HG03045 (cell line): ENCODE measurements at regions not wholly inside any gene's neighbourhood (a gene's known extent, or its start where the extent isn't known, plus 50 kb on each side); places are given as distances from the start of the nearest gene placed in this dataset.
"Not testable (repeated sequence)": the region's sequence is repeated elsewhere in the genome, so short reads cannot be mapped to it uniquely, and the experiment has no call there.

ENCODE experiments used
- ATAC-seq: cut with Tn5 transposase; IDR thresholded peaks from one replicate; pipeline ENCODE4 v1.9.1; 2021; ENCODE audit warnings: mild to moderate bottlenecking, moderate library complexity; ENCODE audit not compliant: unreplicated experiment

DNA sequence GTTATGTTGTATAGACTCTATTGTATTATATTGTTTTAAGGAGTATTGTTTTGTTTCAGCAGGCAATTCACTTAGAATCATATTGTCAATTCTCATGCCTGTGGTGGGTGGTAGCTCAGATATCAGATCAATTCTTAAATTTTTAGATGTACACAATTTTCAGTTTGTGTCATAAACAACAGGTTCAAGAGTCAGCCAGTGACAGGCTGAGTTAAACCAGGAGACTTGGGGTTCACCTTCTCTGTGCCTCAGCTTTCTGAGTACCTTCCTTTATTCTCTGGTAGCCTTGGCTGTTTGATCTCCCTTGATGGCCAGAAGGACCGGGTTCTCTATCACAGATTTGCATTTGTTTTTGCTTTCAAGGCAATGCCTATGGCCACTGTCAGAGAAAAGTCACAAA, 199.9 kb upstream of the KCNMB2 start:
- no peak for ATAC-seq

DNA sequence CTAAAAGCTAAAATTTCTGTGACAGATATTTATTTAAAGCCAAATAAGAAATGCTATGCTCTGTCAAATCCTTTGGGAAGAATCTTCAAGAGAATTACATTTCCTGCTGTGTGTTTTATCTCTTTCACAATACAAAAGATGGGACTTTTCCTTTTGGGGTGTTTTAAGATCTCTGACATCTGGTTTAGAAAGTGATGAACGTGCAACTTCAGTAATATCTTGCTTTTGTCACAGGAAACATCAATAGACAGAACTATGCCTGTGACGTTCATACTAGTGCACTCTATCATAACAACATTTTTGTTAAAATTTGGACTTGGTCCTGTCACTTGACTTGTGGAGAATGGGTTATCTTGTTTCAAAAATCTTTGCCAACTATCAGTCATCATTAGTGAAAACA, 195.7 kb upstream of the KCNMB2 start:
- ATAC-seq: no peak

DNA sequence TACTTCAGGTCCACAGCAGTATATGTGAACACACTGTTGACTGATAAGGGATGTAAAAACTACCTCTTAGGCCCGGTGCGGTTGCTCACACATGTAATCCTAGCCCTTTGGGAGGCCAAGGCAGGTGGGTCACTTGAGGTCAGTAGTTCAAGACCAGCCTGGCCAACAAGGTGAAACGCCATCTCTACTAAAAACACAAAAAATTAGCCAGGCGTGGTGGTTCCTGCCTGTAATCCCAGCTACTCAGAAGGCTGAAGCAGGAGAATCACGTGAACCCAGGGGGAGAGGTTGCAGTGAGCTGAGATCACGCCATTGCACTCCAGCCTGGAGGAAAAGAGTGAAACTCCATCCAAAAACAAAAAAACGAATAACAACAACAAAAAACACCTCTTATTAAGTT, 194.6 kb upstream of the KCNMB2 start:
- no peak for ATAC-seq

DNA sequence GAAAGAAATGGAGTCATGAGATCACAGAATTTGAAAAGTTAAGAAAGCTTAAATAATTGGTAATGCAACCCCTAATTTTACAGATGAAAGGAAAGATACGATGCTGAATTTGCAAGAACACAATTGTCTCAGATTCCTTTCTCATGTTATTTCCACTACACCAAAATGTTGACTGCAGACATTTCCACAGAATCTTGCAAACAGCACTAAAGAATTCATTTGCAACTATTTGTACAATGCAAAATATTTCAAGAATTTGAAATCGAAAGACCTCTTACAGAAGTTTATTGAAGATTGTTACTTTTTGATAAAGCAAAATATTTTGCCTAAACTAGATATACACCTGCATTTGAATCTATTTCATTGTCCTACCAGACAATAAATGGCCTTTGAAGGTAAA, 194.1 kb upstream of the KCNMB2 start:
- ATAC-seq: no peak

DNA sequence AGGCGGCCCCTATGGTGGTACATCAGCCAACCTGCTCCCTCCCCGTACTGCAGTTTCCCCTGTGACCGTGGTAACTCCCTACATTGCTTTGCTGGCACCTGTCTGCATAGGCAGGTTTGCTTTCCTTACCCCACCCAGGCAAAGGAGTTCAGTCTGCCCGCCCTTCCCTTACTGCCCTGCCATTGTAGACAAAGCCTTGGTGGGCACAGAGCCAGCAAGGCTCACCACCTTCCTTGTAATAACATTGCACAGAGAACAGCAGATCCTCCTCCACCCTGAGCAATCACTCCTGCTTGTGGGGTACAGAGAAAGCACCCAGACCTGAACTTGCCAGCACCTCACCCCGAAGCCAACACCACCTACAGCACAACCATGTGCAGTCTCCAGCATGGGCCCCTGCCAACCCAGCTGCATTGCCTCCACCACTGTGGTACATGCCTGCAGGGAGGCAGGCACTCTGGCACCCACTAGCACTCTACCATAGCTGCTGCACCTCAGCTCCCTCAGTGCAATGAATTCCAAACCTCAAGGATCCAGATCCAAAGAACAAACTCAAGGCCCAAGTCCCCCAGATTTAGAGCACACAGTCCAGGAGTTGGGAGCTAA, 192.7 kb upstream of the KCNMB2 start:
- no peak for ATAC-seq

DNA sequence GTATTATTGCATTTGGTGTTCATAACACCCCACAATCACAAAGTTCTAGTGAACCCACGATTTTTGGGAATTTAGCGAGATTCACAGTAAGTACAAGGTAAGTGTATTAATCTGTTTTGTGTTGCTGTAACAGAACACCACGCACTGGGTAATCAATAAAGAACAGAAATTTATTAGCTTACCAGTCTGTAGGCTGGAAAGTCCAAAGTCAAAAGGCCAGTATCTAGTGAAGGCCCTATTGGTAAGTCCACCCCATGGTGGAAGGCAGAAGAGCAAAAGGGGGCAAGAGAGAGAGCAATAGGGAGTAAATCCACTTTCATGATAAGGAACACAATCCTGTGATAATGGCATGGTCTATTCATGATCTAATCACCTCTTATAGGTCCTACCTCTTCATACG, 190.3 kb upstream of the KCNMB2 start:
- no peak for ATAC-seq

DNA sequence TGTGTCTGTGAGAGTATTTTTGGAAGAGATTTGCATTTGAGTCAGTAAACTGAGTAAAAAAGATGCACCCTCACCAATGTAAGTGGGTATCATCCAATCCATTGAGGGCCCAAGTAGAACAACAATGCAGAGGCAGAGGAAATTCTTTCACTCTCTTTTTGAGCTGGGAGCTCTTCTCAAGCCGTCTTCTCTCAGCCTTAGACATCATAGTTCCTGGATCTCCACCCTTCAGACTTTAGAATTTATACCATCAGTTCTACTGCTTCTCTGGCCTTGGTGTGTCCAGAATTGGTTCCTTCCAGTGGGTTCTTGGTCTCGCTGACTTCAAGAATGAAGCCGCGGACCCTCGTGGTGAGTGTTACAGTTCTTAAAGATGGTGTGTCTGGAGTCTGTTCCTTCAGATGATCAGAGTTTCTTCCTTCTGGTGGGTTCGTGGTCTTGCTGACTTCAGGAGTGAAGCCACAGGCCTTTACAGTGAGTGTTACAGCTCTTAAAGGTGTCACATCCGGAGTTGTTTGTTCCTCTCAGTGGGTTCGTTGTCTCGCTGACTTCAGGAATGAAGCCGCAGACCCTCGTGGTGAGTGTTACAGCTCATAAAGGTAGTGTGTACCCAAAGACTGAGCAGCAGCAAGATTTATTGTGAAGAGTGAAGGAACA, 187.5 kb upstream of the KCNMB2 start:
- not testable (repeated sequence) for ATAC-seq

DNA sequence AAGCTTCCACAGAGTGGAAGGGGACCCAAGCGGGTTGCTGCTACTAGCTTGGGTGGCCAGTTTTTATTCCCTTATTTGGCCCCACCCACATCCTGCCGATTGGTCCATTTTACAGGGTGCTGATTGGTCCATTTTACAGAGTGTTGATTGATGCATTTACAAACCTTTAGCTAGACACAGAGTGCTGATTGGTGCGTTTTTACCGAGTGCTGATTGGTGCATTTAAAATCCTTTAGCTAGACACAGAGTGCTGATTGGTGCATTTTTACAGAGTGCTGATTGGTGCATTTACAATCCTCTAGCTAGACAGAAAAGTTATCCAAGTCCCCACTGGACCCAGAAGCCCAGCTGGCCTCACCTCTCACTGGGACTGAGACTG, 187.0 kb upstream of the KCNMB2 start:
- ATAC-seq: not testable (repeated sequence)

DNA sequence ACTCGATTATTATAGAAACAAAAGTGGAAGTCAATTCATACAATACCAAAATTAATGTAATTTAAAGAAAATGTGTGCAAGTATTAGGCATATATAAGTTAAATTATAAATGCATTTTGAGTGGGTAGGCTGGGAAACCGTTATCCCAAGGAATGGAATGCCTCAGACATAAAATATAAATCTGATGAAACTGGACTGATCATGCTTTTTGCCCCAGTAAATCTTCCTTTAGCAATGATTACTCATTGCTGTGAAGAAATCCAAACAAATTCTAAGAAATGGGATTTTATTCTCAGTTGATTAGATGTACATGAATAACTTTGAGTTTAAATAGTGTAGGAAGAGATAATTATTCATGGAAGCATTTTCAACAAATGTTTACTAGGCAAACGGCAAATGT, 185.5 kb upstream of the KCNMB2 start:
- no peak for ATAC-seq

DNA sequence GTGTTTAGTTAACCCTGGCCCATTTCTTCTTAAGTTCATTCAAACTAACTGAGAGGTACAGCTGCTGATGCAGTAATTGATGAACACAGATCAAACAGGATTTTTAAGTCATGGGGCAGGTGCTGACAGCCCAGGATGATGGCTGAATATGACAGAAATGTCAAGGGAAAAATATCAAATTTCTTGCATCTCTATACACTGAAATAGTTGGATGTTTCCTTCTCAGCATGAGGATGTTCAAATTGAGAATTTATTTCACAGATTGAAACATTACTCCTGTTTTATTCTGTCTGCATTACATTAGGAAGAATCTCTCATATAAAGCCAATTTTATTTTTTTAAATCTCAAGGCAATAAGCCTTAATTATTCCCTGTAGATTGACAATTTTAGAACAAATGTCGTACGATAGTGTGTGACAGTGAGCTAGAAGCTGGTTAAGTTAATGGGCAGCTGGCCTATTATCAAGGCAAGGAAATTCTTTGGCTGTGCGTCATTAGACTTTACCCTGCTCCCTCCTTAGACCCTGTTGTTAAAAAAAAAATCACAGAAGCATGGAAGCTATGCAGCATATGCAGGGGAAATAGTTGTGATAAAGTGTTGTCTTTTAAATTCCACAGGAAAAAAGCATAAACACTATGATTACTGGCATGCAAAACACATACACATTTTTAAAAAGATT, 183.8 kb upstream of the KCNMB2 start:
- no peak for ATAC-seq

DNA sequence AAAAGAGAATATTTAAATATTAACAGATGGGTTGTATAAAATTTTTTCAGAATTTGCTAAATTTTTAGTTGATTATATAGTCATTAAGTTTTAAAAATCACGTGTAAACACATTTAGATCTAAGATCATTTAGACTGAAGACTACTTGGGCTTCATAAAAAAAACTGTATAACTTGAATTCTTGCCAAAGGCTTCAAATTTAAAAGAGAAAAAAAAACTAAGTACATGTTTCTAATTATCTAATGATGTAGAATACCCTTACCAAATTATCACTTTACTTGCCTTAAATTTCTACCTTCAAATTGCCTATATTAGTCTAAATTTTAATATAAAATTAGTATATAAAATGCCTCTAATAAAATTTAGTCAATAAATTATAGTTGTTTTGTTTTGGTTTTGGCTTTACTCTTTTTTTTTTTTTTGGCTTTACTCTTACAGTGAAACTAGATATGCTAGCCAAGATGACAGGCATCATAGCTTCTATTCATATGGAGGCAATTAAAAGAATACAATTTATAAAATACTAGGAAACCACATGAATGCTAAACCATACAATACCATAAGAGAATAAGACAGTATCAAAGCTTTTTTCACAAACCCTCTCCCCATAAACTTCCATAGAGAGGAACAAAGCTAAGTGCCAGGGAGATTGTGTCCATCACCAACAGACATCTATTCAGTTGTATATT, 183.1 kb upstream of the KCNMB2 start:
- ATAC-seq: no peak

DNA sequence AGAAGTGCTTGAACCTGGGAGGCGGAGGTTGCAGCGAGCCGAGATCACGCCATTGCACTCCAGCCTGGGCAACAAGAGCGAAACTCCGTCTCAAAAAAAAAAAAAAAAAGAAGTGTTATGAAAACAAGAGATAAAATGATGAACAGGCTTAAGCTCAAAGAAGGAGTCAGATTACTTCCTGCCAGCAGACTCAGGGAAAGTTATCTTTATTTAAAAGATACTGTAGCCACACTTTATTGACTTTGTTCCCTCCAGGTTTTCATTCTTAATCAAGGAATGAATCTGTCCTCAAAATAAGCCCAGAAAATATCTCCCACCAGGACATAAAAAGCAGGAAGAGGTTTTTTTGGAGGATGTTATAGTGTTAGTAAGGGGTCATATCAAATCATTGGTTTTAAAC, 176.5 kb upstream of the KCNMB2 start:
- no peak for ATAC-seq

DNA sequence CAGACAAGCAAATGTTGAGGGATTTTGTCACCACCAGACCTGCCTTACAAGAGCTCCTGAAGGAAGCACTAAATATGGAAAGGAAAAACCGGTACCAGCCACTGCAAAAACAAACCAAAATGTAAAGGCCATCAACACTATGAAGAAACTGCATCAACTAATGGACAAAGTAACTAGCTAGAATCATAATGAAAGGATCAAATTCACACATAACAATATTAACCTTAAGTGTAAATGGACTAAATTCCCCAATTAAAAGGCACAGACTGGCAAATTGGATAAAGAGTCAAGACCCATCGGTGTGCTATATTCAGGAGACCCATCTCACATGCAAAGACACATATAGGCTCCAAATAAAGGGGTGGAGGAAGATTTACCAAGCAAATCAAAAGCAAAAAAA, 173.2 kb upstream of the KCNMB2 start:
- not testable (repeated sequence) for ATAC-seq

DNA sequence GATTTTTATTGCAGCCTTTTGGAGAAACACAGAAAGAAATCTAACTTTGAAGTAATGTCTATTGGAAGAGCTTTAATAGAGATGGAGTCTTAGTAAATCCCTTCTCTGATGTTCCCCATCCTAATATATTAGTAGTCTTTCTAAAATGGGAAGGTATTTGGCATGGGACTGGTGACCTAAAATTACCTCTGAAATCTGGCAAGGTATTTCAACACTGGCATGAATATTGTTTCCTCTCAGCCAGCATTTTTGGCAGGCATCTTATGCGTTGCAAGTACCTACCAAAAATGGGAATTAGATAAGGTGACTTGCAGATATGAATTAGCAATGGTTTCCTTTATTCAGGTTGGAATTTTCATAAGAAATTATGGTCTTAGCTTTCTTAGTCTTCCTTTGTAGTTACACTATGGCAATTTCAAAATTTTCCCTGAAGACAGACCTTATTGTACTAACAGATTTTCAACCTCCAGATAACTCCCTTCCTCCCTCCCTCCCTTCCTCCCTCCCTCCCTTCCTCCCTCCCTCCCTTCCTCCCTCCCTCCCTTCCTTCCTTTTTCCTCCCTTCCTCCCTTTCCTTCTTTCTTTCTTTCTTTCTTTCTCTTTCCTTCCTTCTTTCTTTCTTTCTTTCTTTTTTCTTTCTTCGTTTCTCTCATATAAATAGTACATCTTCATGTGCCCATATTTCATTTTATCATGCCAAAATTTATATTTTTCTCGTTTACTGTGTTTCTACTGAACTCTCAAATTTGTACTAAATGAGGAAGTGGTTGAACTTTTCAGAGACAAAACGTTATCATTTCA, 168.2 kb upstream of the KCNMB2 start:
- ATAC-seq: no peak

DNA sequence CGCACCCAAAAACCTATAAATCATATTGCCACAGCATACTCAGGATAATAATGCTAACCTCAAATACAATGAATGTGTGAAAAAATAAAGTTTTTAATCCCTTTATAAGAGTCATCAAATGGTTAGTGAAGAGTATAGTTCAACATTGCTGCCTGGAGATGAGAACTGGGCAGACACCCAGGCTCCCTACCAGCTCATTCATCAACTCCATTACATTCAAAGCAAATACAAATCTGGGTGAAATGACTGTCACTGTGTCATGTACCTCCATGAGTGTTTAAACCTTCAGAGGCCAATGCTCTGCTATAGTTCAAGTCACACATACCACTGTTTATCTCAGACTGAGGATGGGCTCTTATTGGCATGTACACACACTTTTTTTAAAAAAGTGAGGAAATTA, 167.2 kb upstream of the KCNMB2 start:
- no peak for ATAC-seq

DNA sequence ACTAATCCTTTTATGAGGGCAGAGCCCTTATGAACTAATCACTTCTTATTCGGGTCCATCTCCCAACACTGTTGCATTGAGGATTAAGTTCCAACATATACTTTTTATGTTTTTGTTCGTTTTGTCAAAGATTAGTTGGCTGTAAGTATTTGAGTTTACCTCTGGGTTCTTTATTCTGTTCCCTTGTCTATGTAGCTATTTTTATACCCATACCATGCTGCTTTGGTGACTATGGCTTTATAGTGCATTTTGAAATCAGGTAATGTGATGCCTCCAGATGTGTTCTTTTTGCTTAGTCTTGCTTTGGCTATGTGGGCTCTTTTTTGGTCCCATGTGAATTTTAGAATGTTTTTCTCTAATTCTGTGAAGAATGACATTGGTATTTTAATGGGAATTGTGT, 166.4 kb upstream of the KCNMB2 start:
- ATAC-seq: no peak

DNA sequence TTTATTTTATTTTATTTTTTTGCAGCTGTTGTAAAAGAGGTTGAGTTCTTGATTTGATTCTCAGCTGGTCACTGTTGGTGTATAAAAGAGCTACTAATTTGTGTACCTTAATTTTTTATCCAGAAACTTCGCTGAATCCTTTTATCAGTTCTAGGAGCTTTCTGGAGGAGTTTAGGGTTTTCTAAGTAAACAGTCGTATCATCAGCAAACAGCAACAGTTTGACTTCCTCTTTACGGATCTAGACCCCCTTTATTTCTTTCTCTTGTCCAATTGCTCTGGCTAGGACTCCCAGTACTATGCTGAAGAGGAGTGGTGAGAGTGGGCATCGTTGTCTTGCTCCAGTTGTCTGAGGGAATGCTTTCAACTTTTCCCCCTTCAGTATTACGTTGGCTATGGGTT, 165.8 kb upstream of the KCNMB2 start:
- ATAC-seq: no peak

DNA sequence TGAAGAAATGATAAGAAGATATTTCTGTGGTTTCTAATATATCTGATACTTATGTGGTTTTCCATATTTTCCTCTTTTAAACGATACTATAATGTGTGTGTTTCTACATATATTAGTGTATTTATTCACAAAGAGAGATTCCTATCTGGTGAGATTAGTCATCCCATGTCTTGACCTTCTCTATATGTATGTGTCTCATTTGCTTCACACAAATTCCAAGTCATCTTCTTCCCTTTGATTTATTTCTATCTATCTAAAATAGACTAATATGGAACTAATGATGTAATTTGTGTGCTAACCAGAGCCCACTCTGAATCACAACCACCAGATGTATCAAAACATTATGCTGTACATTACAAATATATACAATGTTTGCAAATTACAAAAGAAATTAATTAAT, 154.7 kb upstream of the KCNMB2 start:
- no peak for ATAC-seq

DNA sequence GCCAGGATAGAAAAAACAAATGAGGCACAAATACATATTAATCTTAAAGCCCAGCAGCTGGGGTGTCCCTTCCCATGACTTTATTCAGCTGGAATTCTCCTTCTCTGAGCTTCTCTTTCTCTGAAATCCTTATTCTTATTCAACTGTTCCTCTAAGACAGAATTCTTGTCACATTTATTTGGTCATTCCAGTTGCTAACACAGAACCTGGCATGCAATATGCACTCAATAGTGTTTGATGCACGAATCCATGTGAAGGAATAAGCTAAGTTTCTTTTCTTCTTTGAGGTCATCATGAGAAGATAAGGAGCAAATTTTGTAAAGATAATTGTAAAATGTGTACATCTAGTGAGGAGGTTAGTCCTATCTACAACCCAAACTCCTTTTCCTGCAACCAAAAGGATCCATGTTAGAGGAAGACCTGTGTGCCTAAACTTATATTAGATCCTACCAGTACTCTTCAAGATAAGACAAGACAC, 154.2 kb upstream of the KCNMB2 start:
- ATAC-seq: no peak

DNA sequence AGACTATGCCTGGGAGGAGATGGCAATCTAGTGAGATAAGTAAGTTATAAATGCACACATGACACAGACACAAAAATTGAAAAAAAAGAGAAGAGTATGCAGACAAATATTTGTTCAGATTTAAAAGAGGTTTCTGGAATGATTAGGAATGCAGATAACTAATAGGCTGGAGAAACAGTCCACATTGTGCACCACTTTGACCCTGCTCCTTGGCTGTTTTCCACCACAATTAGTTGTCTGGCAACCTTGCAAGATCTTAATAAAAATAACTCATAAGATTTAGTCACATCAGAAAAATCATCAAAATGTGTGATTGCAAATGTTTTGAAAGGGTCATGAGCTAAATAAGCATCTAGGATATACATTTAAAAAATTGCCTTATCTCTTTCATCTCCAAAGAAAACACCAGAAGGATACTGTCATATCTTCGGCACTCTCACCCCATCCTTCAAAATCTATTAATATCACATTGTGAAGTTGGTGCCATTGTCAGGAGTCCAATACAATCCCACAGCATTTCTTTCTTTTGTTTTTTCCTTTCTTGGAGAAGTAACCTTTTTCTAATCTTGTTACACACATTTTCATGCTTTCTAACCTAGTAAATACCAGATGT, 153.7 kb upstream of the KCNMB2 start:
- no peak for ATAC-seq
